Fibroblast of skin of right quadriceps (primary cell): ENCODE measurements at regions not wholly inside any gene's neighbourhood (a gene's known extent, or its start where the extent isn't known, plus 50 kb on each side); places are given as distances from the start of the nearest gene placed in this dataset.
"Not testable (repeated sequence)": the region's sequence is repeated elsewhere in the genome, so short reads cannot be mapped to it uniquely, and the experiment has no call there.

Experiments used
- DNase-seq: peaks from one replicate; pipeline ENCODE4 v3.0.0-alpha.2; 2013

GRCh38 chr14:106120101-106120500, 593.7 kb downstream of the TMEM121 start:
- DNase-seq = no peak

GRCh38 chr14:106129274-106129673, 602.9 kb downstream of the TMEM121 start:
- DNase-seq = no peak

- DNase-seq = not testable (repeated sequence)
Measured at GRCh38 chr14:106129904-106130661, 603.7 kb downstream of the TMEM121 start.

- DNase-seq = not testable (repeated sequence)
Measured at GRCh38 chr14:106133126-106133525, 606.7 kb downstream of the TMEM121 start.

GRCh38 chr14:106134886-106135285, 608.5 kb downstream of the TMEM121 start:
- no peak for DNase-seq

GRCh38 chr14:106141242-106142220, 615.1 kb downstream of the TMEM121 start:
- DNase-seq = no peak

GRCh38 chr14:106145731-106146130, 619.3 kb downstream of the TMEM121 start:
- DNase-seq = not testable (repeated sequence)

- not testable (repeated sequence) for DNase-seq
Measured at GRCh38 chr14:106153362-106153955, 627.1 kb downstream of the TMEM121 start.

GRCh38 chr14:106163316-106163715, 636.9 kb downstream of the TMEM121 start:
- DNase-seq = no peak

- not testable (repeated sequence) for DNase-seq
Measured at GRCh38 chr14:106163812-106164211, 637.4 kb downstream of the TMEM121 start.

GRCh38 chr14:106166232-106166631, 639.8 kb downstream of the TMEM121 start:
- no peak for DNase-seq

GRCh38 chr14:106166650-106167204, 640.3 kb downstream of the TMEM121 start:
- no peak for DNase-seq

GRCh38 chr14:106170163-106170658, 643.8 kb downstream of the TMEM121 start:
- not testable (repeated sequence) for DNase-seq

GRCh38 chr14:106174206-106174605, 647.8 kb downstream of the TMEM121 start:
- DNase-seq = no peak

- DNase-seq = not testable (repeated sequence)
Measured at GRCh38 chr14:106177266-106178246, 651.2 kb downstream of the TMEM121 start.

GRCh38 chr14:106179761-106180160, 653.4 kb downstream of the TMEM121 start:
- DNase-seq = no peak

GRCh38 chr14:106184771-106185170, 658.4 kb downstream of the TMEM121 start:
- DNase-seq = not testable (repeated sequence)

GRCh38 chr14:106185174-106185836, 658.9 kb downstream of the TMEM121 start:
- not testable (repeated sequence) for DNase-seq

- no peak for DNase-seq
Measured at GRCh38 chr14:106185837-106186233, 659.5 kb downstream of the TMEM121 start.

GRCh38 chr14:106187216-106187615, 660.8 kb downstream of the TMEM121 start:
- DNase-seq = no peak

GRCh38 chr14:106192701-106193100, 666.3 kb downstream of the TMEM121 start:
- DNase-seq = not testable (repeated sequence)
